Keratinocyte (primary cell): ENCODE measurements at regions not wholly inside any gene's neighbourhood (a gene's known extent, or its start where the extent isn't known, plus 50 kb on each side); places are given as distances from the start of the nearest gene placed in this dataset.

Source experiments
- DNase-seq: peaks from one replicate; pipeline ENCODE4 v3.0.0-alpha.2; 2011; ENCODE audit warnings: low read depth, missing footprints, low spot score
- FAIRE-seq: peaks from 2 replicates; lab custom pipeline; 2011; peaks lifted over from hg19 to GRCh38; lab: Jason Lieb, UNC
- H2AFZ ChIP-seq: 2 replicates; pipeline ENCODE4 v1.6.0; 2012; ENCODE audit warnings: low read length, control low read depth, inconsistent platforms; ENCODE audit not compliant: control insufficient read depth
- H3K27ac ChIP-seq: 2 replicates; pipeline ENCODE4 v1.5.1; 2011; ENCODE audit warnings: low read length; ENCODE audit not compliant: control insufficient read depth, insufficient read depth
- H3K27me3 ChIP-seq: 3 replicates; pipeline ENCODE4 v1.6.0; 2011; ENCODE audit warnings: low read length; ENCODE audit not compliant: control insufficient read depth, insufficient read depth; ENCODE audit errors: extremely low read depth
- H3K36me3 ChIP-seq, 2 experiments: 2 replicates in 1 of 2; 3 replicates in 1 of 2; pipeline ENCODE4 v1.5.1; 2011; ENCODE audit warnings: low read length in 2 of 2, mild to moderate bottlenecking in 1 of 2; ENCODE audit not compliant: control insufficient read depth in 2 of 2, insufficient read depth in 2 of 2; ENCODE audit errors: extremely low read depth in 1 of 2
- H3K4me1 ChIP-seq: 3 replicates; pipeline ENCODE4 v1.5.1; 2011; ENCODE audit warnings: low read length; ENCODE audit not compliant: control insufficient read depth, insufficient read depth; ENCODE audit errors: extremely low read depth
- H3K4me2 ChIP-seq: 3 replicates; pipeline ENCODE4 v1.6.0; 2011; ENCODE audit warnings: low read depth, low read length; ENCODE audit not compliant: control insufficient read depth, insufficient read depth; ENCODE audit errors: extremely low read depth
- H3K4me3 ChIP-seq, 3 experiments: fragments of 200-600 bp in 1 of 3; sonication (generic) in 1 of 3; 2 replicates in 2 of 3; 3 replicates in 1 of 3; pipeline ENCODE4 v1.5.1; 2011 to 2016; ENCODE audit warnings: low read length in 3 of 3, mild to moderate bottlenecking in 3 of 3, control low read depth in 2 of 3, inconsistent platforms in 1 of 3, low read depth in 1 of 3, mixed read lengths in 1 of 3, mixed run types in 1 of 3, moderate library complexity in 1 of 3; ENCODE audit not compliant: control insufficient read depth in 2 of 3, insufficient read depth in 2 of 3; ENCODE audit errors: extremely low read depth in 1 of 3
- H3K79me2 ChIP-seq: 2 replicates; pipeline ENCODE4 v1.6.0; 2012; ENCODE audit warnings: low read length; ENCODE audit not compliant: control insufficient read depth, insufficient read depth
- H3K9ac ChIP-seq: 3 replicates; pipeline ENCODE4 v1.6.0; 2011; ENCODE audit warnings: low read length; ENCODE audit not compliant: control insufficient read depth, insufficient read depth; ENCODE audit errors: extremely low read depth
- H3K9me1 ChIP-seq: 3 replicates; pipeline ENCODE4 v1.6.0; 2011; ENCODE audit warnings: low read length; ENCODE audit not compliant: control insufficient read depth, insufficient read depth; ENCODE audit errors: extremely low read depth
- H3K9me3 ChIP-seq: 2 replicates; pipeline ENCODE4 v1.5.1; 2012; ENCODE audit warnings: low read depth, low read length; ENCODE audit not compliant: control insufficient read depth
- H4K20me1 ChIP-seq: 3 replicates; pipeline ENCODE4 v1.6.0; 2011; ENCODE audit warnings: low read length; ENCODE audit not compliant: control insufficient read depth, insufficient read depth; ENCODE audit errors: extremely low read depth
- CTCF ChIP-seq, 3 experiments: IDR thresholded peaks in 1 of 3; conservative IDR thresholded peaks in 1 of 3; optimal IDR thresholded peaks in 1 of 3; 2 replicates in 2 of 3; 3 replicates in 1 of 3; pipeline versions ENCODE3 to v1.5.1; 2011; ENCODE audit warnings: low read length in 3 of 3, mild to moderate bottlenecking in 3 of 3, moderate library complexity in 2 of 3, control low read depth in 1 of 3, inconsistent platforms in 1 of 3; ENCODE audit not compliant: insufficient read depth in 2 of 3; ENCODE audit errors: extremely low read depth in 1 of 3
- EZH2 ChIP-seq: IDR thresholded peaks from one replicate; pipeline ENCODE4 v1.6.1; 2012; ENCODE audit warnings: inconsistent platforms, mild to moderate bottlenecking, low read length, moderate library complexity
- dilution Hi-C: fragments of 300-500 bp; cut with MboI; formaldehyde crosslinking; loops from one replicate; pipeline ENCODE4 v1.7.0; 2020; ENCODE audit warnings: low sequenced_read_pairs; ENCODE audit not compliant: extremely low pct_ligation_motif_present

- FAIRE-seq (no peak), DNase-seq (no peak)
- H3K4me3 ChIP-seq: no peak overlapping the region
- no peaks in the 10 kb centered on the region for H3K27me3 ChIP-seq
- peaks cover 26% of the 10 kb centered on the region for H3K4me1 ChIP-seq
- H3K27ac ChIP-seq: no peak overlapping the region
- no peaks in the 10 kb centered on the region for H3K79me2 ChIP-seq
- H3K36me3 ChIP-seq: no peaks in the 10 kb centered on the region
- H3K9me1 ChIP-seq: no peaks in the 10 kb centered on the region
- no peaks in the 10 kb centered on the region for H4K20me1 ChIP-seq
- TF ChIP-seq EZH2 (no peak), CTCF (optimal IDR thresholded peaks at IDR 0.05 in 1 of 3, IDR thresholded peaks at IDR 0.05 in 1 of 3, conservative IDR thresholded peaks at IDR 0.05 in 1 of 3; ENCODE audit: extremely low read depth in 1 of 3, insufficient read depth in 2 of 3, low read length in 3 of 3) (no peak)
- no peak overlapping the region for H3K4me2 ChIP-seq
- peaks cover 3% of the 10 kb centered on the region for H3K9me3 ChIP-seq
- H3K9ac ChIP-seq: no peak overlapping the region
- no peak overlapping the region for H2AFZ ChIP-seq
- dilution Hi-C loops: no loop called here
These were observed 163.4 kb upstream of the HMGA2 start for GRCh38 chr12:65660836-65661235.

GRCh38 chr12:65662590-65662989 is 161.7 kb upstream of the HMGA2 start:
- Histone ChIP-seq H3K4me3 (no peak overlapping the region), H2AFZ (no peak overlapping the region), H3K9me3 (peaks cover 3% of the 10 kb centered on the region), H3K4me2 (no peak overlapping the region), H4K20me1 (no peaks in the 10 kb centered on the region), H3K4me1 (peaks cover 10% of the 10 kb centered on the region), H3K9me1 (no peaks in the 10 kb centered on the region), H3K9ac (no peak overlapping the region), H3K79me2 (no peaks in the 10 kb centered on the region), H3K36me3 (no peaks in the 10 kb centered on the region), H3K27ac (no peak overlapping the region), H3K27me3 (no peaks in the 10 kb centered on the region)
- dilution Hi-C loops: no loop called here
- FAIRE-seq (no peak), DNase-seq (no peak)
- no peak for TF ChIP-seq CTCF (optimal IDR thresholded peaks at IDR 0.05 in 1 of 3, IDR thresholded peaks at IDR 0.05 in 1 of 3, conservative IDR thresholded peaks at IDR 0.05 in 1 of 3; ENCODE audit: extremely low read depth in 1 of 3, insufficient read depth in 2 of 3, low read length in 3 of 3)
- no peak for TF ChIP-seq EZH2
